Caco-2 (cell line): ENCODE measurements at regions not wholly inside any gene's neighbourhood (a gene's known extent, or its start where the extent isn't known, plus 50 kb on each side); places are given as distances from the start of the nearest gene placed in this dataset.

ENCODE experiments used
- BruUV-seq: library from RNA; stranded (reverse); fragments of 400-500 nt; replicated peaks from 2 replicates; lab custom pipeline; 2021; lab: Mats Ljungman, UMichigan
- CTCF ChIA-PET: fragments of 300-600 bp; sonication (Branson Sonifier 250); formaldehyde crosslinking; loops from one replicate; lab custom pipeline; 2022; ENCODE audit warnings: antibody characterized with exemption; lab: Charles Lee
- POLR2A ChIA-PET: fragments of 300-600 bp; sonication (Branson Sonifier 250); formaldehyde crosslinking; loops from one replicate; lab custom pipeline; 2022; ENCODE audit warnings: antibody characterized with exemption; lab: Charles Lee
- DNase-seq, 2 experiments: peaks; one replicate each; pipeline versions ENCODE4 v3.0.0 to v3.0.0-alpha.2; 2020 to 2022
- H3K27me3 ChIP-seq: replicated peaks from 2 replicates; pipeline ENCODE4 v1.6.0; 2011; ENCODE audit warnings: low read length; ENCODE audit not compliant: control insufficient read depth, insufficient read depth
- H3K36me3 ChIP-seq: 2 replicates; pipeline ENCODE4 v1.5.1; 2011; ENCODE audit warnings: low read length; ENCODE audit not compliant: control insufficient read depth, insufficient read depth
- H3K4me1 ChIP-seq: fragments of 250-450 bp; sonication (Bioruptor Pico); 2 replicates; pipeline ENCODE4 v1.5.1; 2020; ENCODE audit warnings: mild to moderate bottlenecking
- H3K4me3 ChIP-seq: 2 replicates; pipeline ENCODE4 v1.5.1; 2011; ENCODE audit warnings: low read depth, mild to moderate bottlenecking, control low read depth, low read length
- H3K9me3 ChIP-seq: fragments of 250-450 bp; sonication (Bioruptor Pico); 2 replicates; pipeline ENCODE4 v1.5.1; 2020; ENCODE audit warnings: mild to moderate bottlenecking, moderate library complexity
- H3K27ac Mint-ChIP-seq: one replicate; pipeline ENCODE4 v1.8.0; 2022; ENCODE audit warnings: mixed read lengths; ENCODE audit not compliant: unreplicated experiment
- H3K27me3 Mint-ChIP-seq: one replicate; pipeline ENCODE4 v1.8.0; 2022; ENCODE audit warnings: mixed read lengths; ENCODE audit not compliant: insufficient read depth, unreplicated experiment
- H3K36me3 Mint-ChIP-seq: one replicate; pipeline ENCODE4 v1.8.0; 2022; ENCODE audit warnings: mild to moderate bottlenecking, mixed read lengths; ENCODE audit not compliant: insufficient read depth, unreplicated experiment
- H3K4me1 Mint-ChIP-seq: one replicate; pipeline ENCODE4 v1.8.0; 2022; ENCODE audit warnings: low read depth, mixed read lengths; ENCODE audit not compliant: unreplicated experiment
- H3K4me3 Mint-ChIP-seq: one replicate; pipeline ENCODE4 v1.8.0; 2022; ENCODE audit warnings: mild to moderate bottlenecking, moderate library complexity, mixed read lengths; ENCODE audit not compliant: unreplicated experiment
- H3K9me3 Mint-ChIP-seq: one replicate; pipeline ENCODE4 v1.8.0; 2022; ENCODE audit warnings: mixed read lengths; ENCODE audit not compliant: unreplicated experiment
- intact Hi-C: fragments of 100-400 bp; cut with micrococcal nuclease; formaldehyde crosslinking; loops from one replicate; pipeline ENCODE4 v1.10.0; 2022; ENCODE audit not compliant: unreplicated experiment
- TF ChIP-seq, protein P1 (sequence below), 2 experiments: fragments of 200-600 bp in 1 of 2; IDR thresholded peaks; 1 replicate in 1 of 2; 2 replicates in 1 of 2; pipeline versions ENCODE4 v1.5.1 to v1.8.0; 2011 to 2022; ENCODE audit warnings: antibody characterized with exemption in 1 of 2, control low read depth in 1 of 2, inconsistent platforms in 1 of 2, low read depth in 1 of 2, low read length in 1 of 2, mild to moderate bottlenecking in 1 of 2, moderate library complexity in 1 of 2; ENCODE audit not compliant: insufficient read depth in 1 of 2, severe bottlenecking in 1 of 2, unreplicated experiment in 1 of 2

DNA sequence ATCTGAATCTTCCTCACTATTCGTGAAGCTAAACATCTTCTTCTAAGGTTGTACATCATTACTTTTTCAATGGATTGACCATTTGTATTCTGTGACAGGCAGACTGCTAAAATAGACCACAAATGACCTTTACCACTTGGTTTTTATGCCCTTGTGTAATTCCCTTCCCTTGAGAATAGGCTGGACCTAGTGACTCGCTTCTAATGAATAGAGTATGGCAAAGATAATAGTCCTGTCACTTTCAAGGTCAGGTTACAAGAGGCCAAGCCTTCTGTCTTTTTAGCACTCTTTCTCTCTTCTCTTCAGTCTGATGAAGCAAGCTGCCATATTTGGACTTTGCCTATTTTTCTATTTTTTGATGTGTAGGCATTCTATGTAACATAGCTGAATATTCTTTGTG, 492.9 kb downstream of the SOX6 start:
- Histone ChIP-seq H3K27me3 (no peaks in the 10 kb centered on the region), H3K4me1 (no peaks in the 10 kb centered on the region), H3K9me3 (no peaks in the 10 kb centered on the region), H3K36me3 (no peaks in the 10 kb centered on the region), H3K4me3 (no peak overlapping the region)
- ChIA-PET CTCF (no interaction called here), POLR2A (no interaction called here)
- DNase-seq, result no peak
- Mint-ChIP-seq H3K27ac (no peak overlapping the region), H3K4me1 (no peaks in the 10 kb centered on the region), H3K27me3 (peaks cover 8% of the 10 kb centered on the region), H3K9me3 (no peaks in the 10 kb centered on the region), H3K4me3 (no peak overlapping the region), H3K36me3 (no peaks in the 10 kb centered on the region)
- TF ChIP-seq, protein P1, sequence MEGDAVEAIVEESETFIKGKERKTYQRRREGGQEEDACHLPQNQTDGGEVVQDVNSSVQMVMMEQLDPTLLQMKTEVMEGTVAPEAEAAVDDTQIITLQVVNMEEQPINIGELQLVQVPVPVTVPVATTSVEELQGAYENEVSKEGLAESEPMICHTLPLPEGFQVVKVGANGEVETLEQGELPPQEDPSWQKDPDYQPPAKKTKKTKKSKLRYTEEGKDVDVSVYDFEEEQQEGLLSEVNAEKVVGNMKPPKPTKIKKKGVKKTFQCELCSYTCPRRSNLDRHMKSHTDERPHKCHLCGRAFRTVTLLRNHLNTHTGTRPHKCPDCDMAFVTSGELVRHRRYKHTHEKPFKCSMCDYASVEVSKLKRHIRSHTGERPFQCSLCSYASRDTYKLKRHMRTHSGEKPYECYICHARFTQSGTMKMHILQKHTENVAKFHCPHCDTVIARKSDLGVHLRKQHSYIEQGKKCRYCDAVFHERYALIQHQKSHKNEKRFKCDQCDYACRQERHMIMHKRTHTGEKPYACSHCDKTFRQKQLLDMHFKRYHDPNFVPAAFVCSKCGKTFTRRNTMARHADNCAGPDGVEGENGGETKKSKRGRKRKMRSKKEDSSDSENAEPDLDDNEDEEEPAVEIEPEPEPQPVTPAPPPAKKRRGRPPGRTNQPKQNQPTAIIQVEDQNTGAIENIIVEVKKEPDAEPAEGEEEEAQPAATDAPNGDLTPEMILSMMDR (IDR thresholded peaks at IDR 0.05; ENCODE audit: insufficient read depth in 1 of 2, low read depth in 1 of 2, low read length in 1 of 2, severe bottlenecking in 1 of 2, unreplicated experiment in 1 of 2), result no peak
- no TSS peak for BruUV-seq
- intact Hi-C loops, result no loop called here

DNA sequence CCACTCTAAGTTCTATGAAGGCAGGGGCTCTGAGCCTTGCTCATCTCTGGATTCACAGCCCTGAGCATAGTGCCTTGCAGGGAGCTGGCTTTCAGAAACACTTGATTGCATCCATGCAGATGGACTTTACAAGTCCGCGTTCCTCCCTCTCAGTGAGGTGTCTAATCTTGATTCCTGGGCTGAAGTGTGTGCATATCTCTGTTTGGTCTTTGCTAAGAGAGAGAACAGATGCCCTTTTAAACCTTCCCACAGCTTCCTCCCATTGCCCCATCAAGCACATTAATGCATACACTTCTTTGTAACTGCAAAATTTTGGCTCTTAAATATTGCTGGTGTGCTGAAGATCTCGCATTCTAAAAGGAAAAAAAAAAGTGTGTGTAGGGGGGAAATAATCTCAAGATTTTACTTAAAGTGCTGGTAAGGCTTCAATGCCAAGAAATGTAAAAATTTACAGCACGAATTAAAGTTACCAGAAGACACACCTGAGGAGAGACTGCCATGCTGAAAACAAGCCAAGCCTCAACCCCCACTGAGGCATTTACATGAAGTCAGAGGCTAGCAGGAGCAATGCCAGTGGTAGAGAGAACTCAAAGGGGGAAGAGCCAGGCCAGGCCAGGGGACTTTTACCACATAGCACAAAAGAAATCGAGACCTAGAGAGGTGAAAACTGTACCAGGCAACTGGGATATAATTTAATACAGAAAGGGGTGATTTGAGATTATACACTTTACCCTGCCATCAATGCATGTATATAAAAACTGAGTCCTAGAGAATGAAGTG, 492.1 kb downstream of the SOX6 start:
- no peak overlapping the region for H3K4me3 ChIP-seq
- Mint-ChIP-seq H3K9me3 (no peaks in the 10 kb centered on the region), H3K4me3 (no peak overlapping the region), H3K36me3 (no peaks in the 10 kb centered on the region), H3K4me1 (no peaks in the 10 kb centered on the region), H3K27ac (no peak overlapping the region), H3K27me3 (peaks cover 4% of the 10 kb centered on the region)
- POLR2A ChIA-PET, result no interaction called here
- intact Hi-C loops, result no loop called here
- H3K9me3 ChIP-seq, result no peaks in the 10 kb centered on the region
- TF ChIP-seq, protein P1 (IDR thresholded peaks at IDR 0.05; ENCODE audit: insufficient read depth in 1 of 2, low read depth in 1 of 2, low read length in 1 of 2, severe bottlenecking in 1 of 2, unreplicated experiment in 1 of 2), result no peak
- no TSS peak for BruUV-seq
- no peaks in the 10 kb centered on the region for H3K4me1 ChIP-seq
- H3K27me3 ChIP-seq, result no peaks in the 10 kb centered on the region
- CTCF ChIA-PET, result no interaction called here
- no peaks in the 10 kb centered on the region for H3K36me3 ChIP-seq
- DNase-seq, result no peak

DNA sequence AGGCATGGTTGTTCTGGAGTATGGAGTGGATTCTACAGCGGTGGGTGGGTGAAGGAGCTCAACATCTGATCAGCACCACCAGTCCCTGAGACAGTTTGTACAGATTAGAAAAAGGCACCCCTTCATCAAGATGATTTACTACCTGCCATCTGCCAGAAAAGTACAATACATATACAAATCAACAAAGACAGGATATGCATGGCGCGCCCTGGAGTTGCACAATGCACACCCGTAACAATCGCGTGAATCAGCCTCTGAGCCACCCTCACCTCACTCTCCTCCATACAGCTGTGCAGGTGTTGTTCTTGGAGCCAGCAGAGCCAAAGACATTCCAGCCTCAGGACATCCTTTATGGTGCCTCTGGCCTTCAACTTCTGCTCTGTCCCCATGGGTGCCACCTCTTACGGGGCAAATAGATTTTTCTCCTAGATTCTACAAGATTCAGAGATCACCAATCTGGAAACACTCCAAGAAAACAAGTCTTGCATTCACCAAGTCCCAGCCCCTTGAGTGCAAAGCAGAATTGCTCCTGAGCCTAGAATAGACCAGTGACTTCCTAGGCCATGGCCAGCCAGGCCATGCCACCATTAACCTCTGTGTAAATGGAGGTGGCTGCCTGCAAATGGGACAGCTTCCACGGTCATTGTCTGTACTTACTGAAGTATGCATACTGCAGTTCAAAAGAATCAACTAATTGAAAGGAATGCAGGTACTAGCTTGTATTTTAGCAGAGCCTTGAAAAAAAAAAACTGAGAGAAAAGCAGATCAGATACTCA, 490.9 kb downstream of the SOX6 start:
- H3K36me3 Mint-ChIP-seq, result no peaks in the 10 kb centered on the region
- H3K4me1 Mint-ChIP-seq, result no peaks in the 10 kb centered on the region
- H3K27me3 Mint-ChIP-seq, result peaks cover 4% of the 10 kb centered on the region
- POLR2A ChIA-PET, result no interaction called here
- no peaks in the 10 kb centered on the region for H3K9me3 ChIP-seq
- H3K4me3 Mint-ChIP-seq, result no peak overlapping the region
- DNase-seq, result no peak
- no peak overlapping the region for H3K27ac Mint-ChIP-seq
- no peaks in the 10 kb centered on the region for H3K9me3 Mint-ChIP-seq
- no TSS peak for BruUV-seq
- no peak overlapping the region for H3K4me3 ChIP-seq
- TF ChIP-seq, protein P1 (IDR thresholded peaks at IDR 0.05; ENCODE audit: insufficient read depth in 1 of 2, low read depth in 1 of 2, low read length in 1 of 2, severe bottlenecking in 1 of 2, unreplicated experiment in 1 of 2), result no peak
- intact Hi-C loops, result no loop called here
- no peaks in the 10 kb centered on the region for H3K27me3 ChIP-seq
- no peaks in the 10 kb centered on the region for H3K4me1 ChIP-seq
- CTCF ChIA-PET, result no interaction called here
- no peaks in the 10 kb centered on the region for H3K36me3 ChIP-seq
